ENCODE measurements at regions not wholly inside any gene's neighbourhood (a gene's known extent, or its start where the extent isn't known, plus 50 kb on each side); places are given as distances from the start of the nearest gene placed in this dataset.
"Not testable (repeated sequence)": the region's sequence is repeated elsewhere in the genome, so short reads cannot be mapped to it uniquely, and the experiment has no call there.

GRCh38 chr5:17400724-17401469 lies 97.1 kb upstream of the TAF11L2 start:
- DNase-seq (ENCODE audit: low spot score), result no peak

GRCh38 chr5:17401470-17402288 lies 96.4 kb upstream of the TAF11L2 start:
- no peak for DNase-seq (ENCODE audit: low spot score)

GRCh38 chr5:17402289-17403121 lies 95.5 kb upstream of the TAF11L2 start:
- DNase-seq (ENCODE audit: low spot score), result no peak

DNA sequence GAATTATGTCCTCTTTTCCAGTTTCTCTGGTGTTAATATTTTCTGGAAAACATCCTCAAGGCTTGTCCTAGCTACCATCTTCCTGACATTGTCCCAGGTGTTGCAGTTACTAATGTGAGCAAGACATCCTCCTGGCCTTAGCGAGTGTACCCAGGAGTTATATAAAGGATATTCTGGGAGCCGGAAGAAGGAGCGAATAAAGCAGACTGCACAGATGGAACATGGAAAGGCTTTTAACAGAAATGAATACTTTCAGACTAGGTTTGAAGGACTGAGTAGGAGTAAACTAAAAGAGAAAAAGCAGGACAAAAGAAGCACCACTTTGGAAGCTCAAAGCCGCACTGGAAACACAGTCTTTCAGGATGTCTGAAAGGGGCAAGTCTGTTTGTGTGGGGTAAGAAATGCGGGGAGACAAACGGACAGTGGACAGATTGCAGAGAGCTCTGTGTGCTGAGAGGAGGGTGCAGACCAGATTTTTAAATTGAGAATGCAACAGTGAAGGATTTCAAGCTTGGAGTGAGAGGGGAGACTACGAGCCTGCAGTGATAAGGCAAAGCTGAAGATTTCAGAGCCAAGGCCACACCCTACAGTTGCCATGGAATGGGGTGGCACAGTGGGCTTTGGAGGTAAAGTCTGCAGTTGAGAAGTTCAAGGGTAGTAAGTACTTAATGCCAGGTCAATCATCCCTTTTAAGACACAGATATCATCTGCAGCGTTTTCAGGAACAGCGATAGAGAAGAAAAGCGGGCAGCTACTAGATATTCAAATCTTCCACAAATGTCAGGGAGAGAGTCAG lies 94.1 kb upstream of the TAF11L2 start:
- DNase-seq (ENCODE audit: low spot score), result no peak

DNA sequence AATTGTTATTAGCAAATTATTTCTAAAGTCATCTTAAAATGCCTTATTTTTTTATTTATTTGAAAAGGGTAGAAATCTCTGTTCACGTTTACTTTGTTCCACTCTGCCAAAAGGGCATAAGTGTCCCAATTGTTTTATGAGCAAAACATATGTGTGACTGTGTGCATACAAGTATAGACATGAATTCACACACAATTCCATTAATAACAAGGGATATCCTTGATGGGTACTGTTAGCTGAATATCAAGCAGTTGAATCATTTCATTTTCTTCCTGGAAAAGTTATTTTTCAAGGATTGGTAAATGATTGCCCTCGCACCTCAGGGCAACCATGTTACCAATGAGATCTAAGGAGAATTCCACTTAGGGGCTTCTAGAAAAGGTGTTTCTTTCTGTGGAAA lies 92.1 kb upstream of the TAF11L2 start:
- DNase-seq (ENCODE audit: low spot score), result no peak

DNA sequence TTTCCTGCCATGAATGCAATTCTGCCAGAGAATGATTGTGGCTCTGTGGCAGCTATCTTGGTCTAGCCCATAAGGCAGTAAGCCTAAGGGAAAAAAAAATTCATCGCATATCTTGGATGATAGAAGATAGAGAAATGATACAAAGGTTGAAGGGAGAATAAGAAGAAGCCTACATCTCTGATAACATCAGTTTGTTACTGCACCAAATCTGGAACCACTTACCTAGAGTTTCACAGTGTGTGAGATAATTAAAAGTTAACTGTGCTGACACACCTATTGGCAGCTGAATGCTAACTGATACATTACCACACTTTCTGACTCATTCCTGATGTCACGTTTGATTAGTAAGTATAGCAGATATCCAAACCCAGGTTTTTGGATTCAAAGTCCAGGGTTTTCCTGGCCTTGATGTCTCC lies 91.6 kb upstream of the TAF11L2 start:
- no peak for DNase-seq (ENCODE audit: low spot score)

- DNase-seq (ENCODE audit: low spot score), result no peak
Observed at GRCh38 chr5:17411436-17412402, 86.3 kb upstream of the TAF11L2 start.

- no peak for DNase-seq (ENCODE audit: low spot score)
Observed at GRCh38 chr5:17412760-17413671, 85.0 kb upstream of the TAF11L2 start.

DNA sequence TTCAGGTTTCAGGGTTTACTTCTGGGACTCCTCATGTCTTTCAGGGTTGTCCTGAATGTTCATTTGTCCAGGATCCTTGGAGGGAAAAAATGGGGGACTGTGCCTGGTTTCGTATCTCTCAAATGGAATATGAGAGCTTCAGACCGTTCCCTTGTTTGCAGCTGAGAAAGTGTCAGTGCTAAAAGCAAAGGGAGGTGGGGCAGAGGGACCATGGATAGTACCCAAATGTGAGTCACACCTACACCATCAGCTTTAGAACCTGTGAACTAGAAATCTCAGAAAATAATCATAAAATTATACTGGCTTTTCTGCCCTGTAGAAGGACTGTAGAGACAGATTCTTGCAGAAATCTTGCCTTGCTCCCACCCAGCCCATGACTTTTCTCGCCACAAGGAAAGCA lies 84.3 kb upstream of the TAF11L2 start:
- no peak for DNase-seq (ENCODE audit: low spot score)

DNA sequence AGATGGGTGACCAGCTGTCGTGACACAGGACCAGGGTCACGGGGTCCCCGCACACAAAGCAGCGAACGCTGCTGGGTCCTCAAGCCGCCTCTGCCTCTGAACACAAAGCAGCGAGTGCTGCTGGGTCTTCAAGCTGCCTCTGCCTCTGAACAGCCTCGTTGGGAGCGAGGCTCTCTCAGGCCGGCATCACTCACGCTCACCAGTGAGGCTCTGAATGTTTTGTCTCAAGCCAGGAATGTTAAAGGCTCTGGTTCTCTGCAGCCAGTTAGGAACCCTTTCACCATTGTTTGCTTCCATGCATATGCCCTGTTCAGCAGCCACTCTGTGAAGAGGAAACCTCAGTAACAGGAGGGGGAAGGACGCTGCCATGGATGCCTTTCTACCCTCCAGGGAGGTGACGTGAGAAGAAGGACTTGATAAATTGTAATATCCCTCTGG lies 82.7 kb upstream of the TAF11L2 start:
- no peak for DNase-seq (ENCODE audit: low spot score)

- DNase-seq (ENCODE audit: low spot score), result not testable (repeated sequence)
Observed at GRCh38 chr5:17416374-17416773, 81.7 kb upstream of the TAF11L2 start.

DNA sequence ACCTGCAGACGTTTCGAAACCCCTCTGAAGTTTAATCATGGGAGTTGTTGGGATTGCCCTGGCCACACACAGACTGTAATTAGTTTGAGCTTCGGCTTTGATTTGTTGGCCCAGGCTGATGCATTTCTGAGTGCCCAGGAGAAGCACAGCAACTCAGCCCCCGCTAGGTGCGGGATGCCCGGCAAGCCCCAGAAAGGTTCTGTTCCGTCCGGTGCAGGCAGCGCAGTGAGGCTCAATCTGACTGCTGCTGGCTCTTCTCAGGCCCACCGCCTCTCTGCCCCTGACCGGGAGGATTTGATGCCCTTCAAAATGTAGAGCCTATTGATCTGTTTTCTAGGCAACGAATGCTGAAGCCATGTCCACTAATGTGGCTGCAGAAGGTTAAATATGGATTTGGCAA lies 73.4 kb upstream of the TAF11L2 start:
- no peak for DNase-seq (ENCODE audit: low spot score)

DNA sequence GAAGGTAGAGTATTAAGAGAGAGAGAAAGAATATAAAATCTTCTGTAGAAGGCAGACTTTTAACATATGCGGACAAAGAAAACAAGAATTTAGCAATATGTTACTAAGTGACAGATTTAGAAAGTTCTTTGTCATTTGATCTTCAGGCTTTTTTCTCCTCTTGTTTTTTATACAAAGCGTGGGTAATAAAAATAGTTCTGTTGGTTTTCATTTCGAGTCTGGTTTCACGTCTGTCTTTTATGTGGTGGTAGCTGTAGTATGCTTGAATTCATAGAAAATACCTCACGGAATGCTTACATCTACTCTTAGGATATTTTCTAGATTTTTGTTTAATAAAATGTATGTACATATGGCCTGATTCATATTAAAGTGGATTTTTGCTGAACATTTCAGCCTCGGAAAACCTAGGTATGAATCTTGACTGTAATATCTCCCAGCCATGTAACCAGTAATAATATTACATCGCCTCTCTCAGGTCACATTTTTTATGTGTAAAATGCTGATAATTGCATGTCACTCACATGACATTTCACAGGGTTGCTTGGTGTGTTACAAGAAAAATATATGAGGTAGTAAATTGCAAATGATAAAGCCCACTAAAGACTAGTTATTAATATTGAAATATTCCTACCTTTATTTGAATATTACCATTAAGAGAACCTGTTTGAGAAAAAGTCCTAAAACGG lies 72.5 kb upstream of the TAF11L2 start:
- no peak for DNase-seq (ENCODE audit: low spot score)

- no peak for DNase-seq (ENCODE audit: low spot score)
Observed at GRCh38 chr5:17426104-17426749, 71.8 kb upstream of the TAF11L2 start.

- DNase-seq (ENCODE audit: low spot score), result no peak
Observed at GRCh38 chr5:17428176-17428800, 69.7 kb upstream of the TAF11L2 start.

GRCh38 chr5:17429353-17429752 lies 68.7 kb upstream of the TAF11L2 start:
- no peak for DNase-seq (ENCODE audit: low spot score)

DNA sequence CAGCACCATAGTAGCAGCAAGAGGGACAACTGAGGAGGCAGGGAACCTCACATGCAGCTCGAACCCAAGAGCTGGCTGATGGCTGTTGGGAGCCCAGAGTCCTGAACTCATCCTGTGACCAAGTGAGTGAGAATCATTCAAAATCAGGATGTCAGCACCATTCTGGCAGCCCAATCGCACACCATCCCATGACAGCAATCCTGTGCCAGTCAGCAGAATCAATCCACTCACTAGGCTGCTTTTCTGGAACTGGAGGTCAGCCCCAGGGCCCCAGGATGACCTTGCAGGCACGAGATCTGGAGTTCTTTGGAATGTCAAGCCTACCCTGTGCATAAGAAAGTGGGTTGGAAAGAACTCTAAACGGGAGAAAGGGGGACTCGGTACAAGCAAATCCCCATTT lies 67.8 kb upstream of the TAF11L2 start:
- DNase-seq (ENCODE audit: low spot score), result no peak
